ENCODE measurements at regions not wholly inside any gene's neighbourhood (a gene's known extent, or its start where the extent isn't known, plus 50 kb on each side); places are given as distances from the start of the nearest gene placed in this dataset.

DNA sequence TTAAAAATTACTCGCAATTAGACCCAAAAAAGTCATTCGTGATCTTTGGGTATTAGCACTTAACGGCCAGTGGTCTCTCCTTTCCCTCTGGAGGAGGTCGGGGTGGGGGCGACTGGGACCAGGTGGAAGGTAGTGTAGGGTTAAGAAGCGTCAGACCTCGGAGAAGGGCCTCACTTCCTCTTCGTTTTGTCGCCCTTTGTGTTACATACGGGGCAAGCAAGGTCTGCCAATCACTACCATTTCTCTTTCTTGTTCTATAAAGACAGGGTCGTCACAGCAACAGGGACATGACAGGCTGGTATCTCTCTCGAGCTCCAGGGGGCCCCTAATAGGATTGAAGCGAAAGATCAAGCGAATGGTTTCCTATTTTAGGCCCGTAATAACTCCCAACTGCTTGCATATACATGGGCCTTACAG is 136.6 kb downstream of the INSIG2 start:
- ATAC-seq (no peak), DNase-seq (no peak)
- H3K27ac ChIP-seq (ENCODE audit: low read length) = no peak overlapping the region
- peaks cover 2% of the 10 kb centered on the region for H3K4me1 ChIP-seq (ENCODE audit: control insufficient read depth, insufficient read depth, low read length)
- no peaks in the 10 kb centered on the region for H3K9me3 ChIP-seq (ENCODE audit: control insufficient read depth, low read length)
- 48% methylated on average over 15 of the region's 15 CpGs for WGBS
- intact Hi-C loops (cut with DNase I) = loop anchor here (5.0 to 10.0 kb wide), 2 partner anchors 630 to 632 kb away; no protein-coding TSS in a partner anchor
- H3K27me3 ChIP-seq (ENCODE audit: control insufficient read depth, insufficient read depth) = peaks cover 2% of the 10 kb centered on the region
- H3K4me3 ChIP-seq (ENCODE audit: low read length) = no peak overlapping the region

DNA sequence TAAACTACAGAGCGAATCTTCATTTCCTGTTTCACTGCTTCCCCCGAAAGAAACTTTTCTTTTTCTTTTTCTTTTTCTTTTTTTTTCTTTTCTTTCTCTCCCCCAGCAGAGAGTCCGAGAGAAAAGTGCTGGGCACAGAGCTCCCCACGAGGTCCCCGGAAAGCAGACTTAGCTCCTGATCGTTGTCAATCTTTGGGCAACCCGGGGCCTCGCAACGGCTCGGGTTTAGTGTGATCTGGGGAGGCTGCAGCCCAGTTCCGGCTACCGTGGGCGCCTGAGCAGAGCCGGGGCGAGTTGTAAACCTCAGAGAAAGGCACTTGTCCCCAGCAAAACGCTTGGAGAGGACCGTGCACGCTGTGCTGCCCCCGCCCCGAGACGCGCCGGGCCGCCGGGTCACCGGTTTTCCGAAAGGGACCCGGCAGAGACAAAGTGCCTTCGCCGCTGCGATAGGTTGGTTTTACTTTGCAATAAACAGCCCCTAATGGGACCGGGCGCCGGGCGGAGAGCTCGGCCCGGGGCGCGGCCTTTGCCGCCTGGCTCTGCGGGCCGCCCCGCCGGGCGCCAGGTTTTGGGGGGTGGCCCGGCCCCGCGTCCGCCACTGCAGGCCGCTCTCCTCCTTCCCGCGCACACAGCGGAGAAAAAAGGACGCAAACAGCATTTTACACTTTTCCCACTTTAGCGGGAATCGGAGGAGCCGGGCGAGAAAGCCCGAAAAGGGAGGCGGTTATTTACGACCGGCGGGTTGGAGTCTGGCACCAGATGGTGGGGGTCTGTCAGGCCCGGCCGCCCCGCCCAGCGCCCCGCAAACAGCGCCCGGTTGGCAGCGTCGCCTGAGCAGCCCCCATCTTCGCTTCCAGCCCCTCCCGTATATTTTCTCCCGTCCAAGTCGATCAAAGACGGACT is 136.0 kb downstream of the INSIG2 start:
- Histone ChIP-seq H3K27ac (ENCODE audit: low read length) (no peak overlapping the region), H3K4me1 (ENCODE audit: control insufficient read depth, insufficient read depth, low read length) (peaks cover 2% of the 10 kb centered on the region), H3K9me3 (ENCODE audit: control insufficient read depth, low read length) (no peaks in the 10 kb centered on the region), H3K27me3 (ENCODE audit: control insufficient read depth, insufficient read depth) (peaks cover 2% of the 10 kb centered on the region), H3K4me3 (ENCODE audit: low read length) (peak overlapping the region; percentile 50)
- DNase-seq = peak in 1 of 3 donors; percentile 49
- 5% methylated on average over 77 of the region's 77 CpGs for WGBS
- peak in 1 of 2 donors; percentile 26 for ATAC-seq
- intact Hi-C loops (cut with DNase I) = loop anchor here (5.0 to 10.0 kb wide), 2 partner anchors 631 to 633 kb away; no protein-coding TSS in a partner anchor

DNA sequence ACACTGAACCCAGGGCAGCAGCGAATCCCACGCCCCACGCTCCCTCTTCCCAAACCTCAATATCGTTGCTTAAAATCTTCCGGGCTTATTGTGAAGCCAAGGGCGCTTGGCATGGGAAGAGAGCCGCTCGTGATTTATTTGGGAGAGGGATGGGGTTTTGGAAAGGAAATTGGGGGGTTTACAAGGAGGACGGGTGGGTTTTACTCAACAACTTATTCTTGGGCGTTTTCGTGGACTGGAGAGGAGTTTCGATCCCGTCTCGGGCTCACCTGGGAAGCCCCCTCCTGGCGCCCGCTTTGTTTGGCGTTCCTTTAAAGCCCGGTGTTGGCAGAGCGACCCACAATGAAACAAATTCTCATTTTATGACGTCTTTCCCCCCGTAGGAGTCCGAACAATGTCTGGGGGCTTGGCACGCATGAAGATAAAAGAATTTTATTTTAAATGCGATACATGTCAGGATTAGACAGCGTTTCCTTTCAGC is 135.3 kb downstream of the INSIG2 start:
- peaks cover 2% of the 10 kb centered on the region for H3K27me3 ChIP-seq (ENCODE audit: control insufficient read depth, insufficient read depth)
- WGBS = 8% methylated on average over 25 of the region's 25 CpGs
- no peak overlapping the region for H3K27ac ChIP-seq (ENCODE audit: low read length)
- intact Hi-C loops (cut with DNase I) = loop anchor here (5.0 to 10.0 kb wide), 2 partner anchors 631 to 634 kb away; no protein-coding TSS in a partner anchor
- peak overlapping the region; percentile 50 for H3K4me3 ChIP-seq (ENCODE audit: low read length)
- DNase-seq (no peak), ATAC-seq (no peak)
- H3K9me3 ChIP-seq (ENCODE audit: control insufficient read depth, low read length) = no peaks in the 10 kb centered on the region
- H3K4me1 ChIP-seq (ENCODE audit: control insufficient read depth, insufficient read depth, low read length) = peaks cover 2% of the 10 kb centered on the region

DNA sequence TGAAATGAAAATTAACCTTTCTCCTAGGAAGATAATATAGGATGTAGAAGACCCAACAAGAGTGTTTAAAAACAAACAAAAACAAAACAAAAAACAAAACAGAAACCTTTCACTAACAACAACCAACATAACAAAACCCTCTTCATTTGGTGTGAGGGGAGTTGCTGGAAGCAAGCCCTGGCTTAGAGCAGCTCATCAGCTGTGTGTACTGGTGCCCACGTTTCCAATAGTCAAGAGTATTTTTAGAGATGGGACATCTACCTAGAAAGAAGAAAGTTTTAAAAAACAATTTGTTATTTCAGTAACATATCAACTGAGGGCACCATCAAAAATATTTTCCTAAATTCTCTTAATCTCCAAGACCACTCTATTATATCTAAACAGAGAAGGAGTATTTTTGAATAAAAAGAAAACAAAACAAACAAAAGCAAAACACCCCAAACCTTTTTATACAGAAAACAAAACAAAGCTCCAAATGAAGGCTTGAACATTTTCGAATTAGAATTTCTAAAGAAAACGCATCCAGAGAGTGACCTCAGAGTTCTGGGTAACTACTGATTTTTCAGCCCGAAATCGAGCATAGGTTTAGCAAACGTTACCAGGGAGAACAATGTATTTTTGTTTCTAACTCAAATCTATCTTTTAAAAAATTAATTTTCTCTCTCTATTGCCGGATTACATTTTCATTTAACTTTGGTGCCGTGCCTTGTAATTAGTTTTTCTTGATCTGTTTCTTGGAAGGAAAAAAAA is 134.6 kb downstream of the INSIG2 start:
- DNase-seq (no peak), ATAC-seq (no peak)
- Histone ChIP-seq H3K4me1 (ENCODE audit: control insufficient read depth, insufficient read depth, low read length) (peaks cover 2% of the 10 kb centered on the region), H3K27me3 (ENCODE audit: control insufficient read depth, insufficient read depth) (peaks cover 2% of the 10 kb centered on the region), H3K4me3 (ENCODE audit: low read length) (no peak overlapping the region), H3K27ac (ENCODE audit: low read length) (no peak overlapping the region), H3K9me3 (ENCODE audit: control insufficient read depth, low read length) (no peaks in the 10 kb centered on the region)
- 14% methylated on average over 8 of the region's 8 CpGs for WGBS
- intact Hi-C loops (cut with DNase I) = loop anchor here (5.0 to 10.0 kb wide), 2 partner anchors 632 to 634 kb away; no protein-coding TSS in a partner anchor

DNA sequence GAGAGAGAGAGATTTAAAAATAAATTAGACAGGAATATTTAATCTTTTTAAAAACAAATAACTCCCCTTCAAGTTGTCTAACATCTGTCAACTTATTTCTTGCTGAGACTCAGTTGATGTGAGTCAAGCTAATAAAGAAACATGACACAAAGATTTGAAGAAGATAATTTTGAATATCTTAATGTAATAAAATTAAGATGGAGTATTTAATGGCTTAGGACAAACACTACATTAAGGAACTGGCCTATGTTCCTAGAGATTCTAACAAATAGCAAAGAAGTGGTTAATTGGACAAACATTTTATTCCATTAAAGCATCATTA is 134.0 kb downstream of the INSIG2 start:
- Histone ChIP-seq H3K9me3 (ENCODE audit: control insufficient read depth, low read length) (no peaks in the 10 kb centered on the region), H3K27ac (ENCODE audit: low read length) (no peak overlapping the region), H3K27me3 (ENCODE audit: control insufficient read depth, insufficient read depth) (peaks cover 2% of the 10 kb centered on the region), H3K4me3 (ENCODE audit: low read length) (no peak overlapping the region), H3K4me1 (ENCODE audit: control insufficient read depth, insufficient read depth, low read length) (peaks cover 2% of the 10 kb centered on the region)
- DNase-seq (no peak), ATAC-seq (no peak)
- intact Hi-C loops (cut with DNase I) = loop anchor here (5.0 to 10.0 kb wide), 2 partner anchors 633 to 635 kb away; no protein-coding TSS in a partner anchor

DNA sequence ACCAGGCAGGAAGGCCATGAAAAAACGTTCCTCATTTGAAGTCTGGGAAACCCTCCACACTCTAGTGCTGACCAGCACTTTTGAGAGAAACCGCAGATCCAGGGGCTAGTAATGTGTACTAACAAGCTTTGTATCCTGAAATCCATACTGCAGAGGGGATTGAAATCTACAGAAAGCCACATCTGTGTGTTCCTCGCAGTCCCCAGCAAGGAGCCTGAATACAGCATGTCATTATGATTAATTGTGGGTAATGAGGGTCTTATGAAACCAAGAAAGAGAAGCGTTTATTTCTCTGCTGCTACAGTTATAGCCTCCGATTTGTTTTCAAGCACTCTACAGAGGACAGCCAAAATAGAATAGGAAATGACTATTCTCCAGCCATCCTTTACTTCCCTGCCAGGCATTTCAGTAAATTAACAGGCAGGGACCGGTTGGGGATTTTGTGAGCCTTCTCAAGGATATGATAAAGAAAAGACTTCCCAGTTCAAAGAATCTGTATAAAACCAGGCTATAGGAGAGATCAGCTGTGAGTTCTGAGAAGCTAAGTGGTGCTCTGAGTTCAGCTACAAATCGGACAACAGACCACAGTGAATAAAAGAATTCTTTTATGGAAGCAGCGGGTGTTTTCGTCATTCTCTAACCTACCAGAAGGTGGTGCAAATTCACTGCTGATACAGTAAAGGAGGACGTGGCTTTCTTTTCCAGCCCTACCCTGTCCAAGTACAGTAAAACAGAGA is 133.4 kb downstream of the INSIG2 start:
- 22% methylated on average over 10 of the region's 10 CpGs for WGBS
- DNase-seq = no peak

DNA sequence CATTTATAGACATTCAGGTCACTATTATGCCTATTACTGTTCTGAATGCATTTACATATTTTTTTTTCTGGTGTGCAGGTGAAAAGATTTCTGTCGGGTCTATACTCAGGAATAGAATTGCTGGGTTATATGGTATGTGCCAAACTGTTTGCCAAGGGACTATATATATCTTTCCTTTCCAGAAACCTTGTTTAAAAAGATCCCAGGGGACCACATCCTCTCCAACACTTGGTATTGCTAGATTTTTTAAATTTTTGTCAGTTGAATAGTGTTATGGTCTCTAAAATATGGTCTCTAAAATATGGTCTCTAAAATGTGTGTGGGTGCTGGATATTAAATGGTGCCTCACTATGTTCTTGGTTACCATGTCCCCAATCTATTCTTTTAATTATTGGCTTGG is 131.3 kb downstream of the INSIG2 start:
- peaks cover 2% of the 10 kb centered on the region for H3K4me1 ChIP-seq (ENCODE audit: control insufficient read depth, insufficient read depth, low read length)
- H3K9me3 ChIP-seq (ENCODE audit: control insufficient read depth, low read length) = no peaks in the 10 kb centered on the region
- peaks cover 6% of the 10 kb centered on the region for H3K27me3 ChIP-seq (ENCODE audit: control insufficient read depth, insufficient read depth)
- intact Hi-C loops (cut with DNase I) = loop anchor here (5.0 to 10.0 kb wide), 2 partner anchors 635 to 638 kb away; no protein-coding TSS in a partner anchor
- DNase-seq (no peak), ATAC-seq (no peak)
- no peak overlapping the region for H3K4me3 ChIP-seq (ENCODE audit: low read length)
- 59% methylated on average over 1 of the region's 1 CpG for whole genome bisulfite sequencing
- H3K27ac ChIP-seq (ENCODE audit: low read length) = no peak overlapping the region

More for the DNA sequence above, 133.4 kb downstream of the INSIG2 start:
- Histone ChIP-seq H3K9me3 (ENCODE audit: control insufficient read depth, low read length) (no peaks in the 10 kb centered on the region), H3K27ac (ENCODE audit: low read length) (no peak overlapping the region), H3K27me3 (ENCODE audit: control insufficient read depth, insufficient read depth) (peaks cover 2% of the 10 kb centered on the region), H3K4me1 (ENCODE audit: control insufficient read depth, insufficient read depth, low read length) (peaks cover 2% of the 10 kb centered on the region), H3K4me3 (ENCODE audit: low read length) (no peak overlapping the region)
- intact Hi-C loops (cut with DNase I) = loop anchor here (5.0 to 10.0 kb wide), 2 partner anchors 633 to 636 kb away; no protein-coding TSS in a partner anchor
- peak; percentile 69 to 84 for ATAC-seq

DNA sequence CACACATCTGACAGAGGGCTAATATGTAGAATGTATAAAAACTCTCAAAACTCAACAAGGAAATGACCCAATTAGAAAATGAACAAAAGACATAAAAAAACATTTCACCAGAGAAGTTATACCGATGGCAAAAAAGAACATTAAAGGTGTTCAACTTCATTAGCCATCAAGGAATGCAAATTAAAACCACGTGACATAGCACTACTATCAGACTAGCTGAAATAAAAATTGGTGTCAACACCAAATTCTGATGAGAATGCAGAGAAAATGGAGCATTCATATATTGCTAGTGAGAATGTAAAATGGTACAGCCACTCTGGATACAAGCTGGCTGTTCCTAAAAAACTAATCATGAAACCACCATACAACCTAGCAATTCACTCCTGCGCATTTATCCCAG is 128.0 kb downstream of the INSIG2 start:
- ATAC-seq (no peak), DNase-seq (no peak)
- H3K9me3 ChIP-seq (ENCODE audit: control insufficient read depth, low read length) = no peaks in the 10 kb centered on the region
- WGBS = 81% methylated on average over 3 of the region's 3 CpGs
- H3K4me3 ChIP-seq (ENCODE audit: low read length) = no peak overlapping the region
- H3K27me3 ChIP-seq (ENCODE audit: control insufficient read depth, insufficient read depth) = peaks cover 6% of the 10 kb centered on the region
- H3K27ac ChIP-seq (ENCODE audit: low read length) = no peak overlapping the region
- no peaks in the 10 kb centered on the region for H3K4me1 ChIP-seq (ENCODE audit: control insufficient read depth, insufficient read depth, low read length)
- intact Hi-C loops (cut with DNase I) = no loop called here

DNA sequence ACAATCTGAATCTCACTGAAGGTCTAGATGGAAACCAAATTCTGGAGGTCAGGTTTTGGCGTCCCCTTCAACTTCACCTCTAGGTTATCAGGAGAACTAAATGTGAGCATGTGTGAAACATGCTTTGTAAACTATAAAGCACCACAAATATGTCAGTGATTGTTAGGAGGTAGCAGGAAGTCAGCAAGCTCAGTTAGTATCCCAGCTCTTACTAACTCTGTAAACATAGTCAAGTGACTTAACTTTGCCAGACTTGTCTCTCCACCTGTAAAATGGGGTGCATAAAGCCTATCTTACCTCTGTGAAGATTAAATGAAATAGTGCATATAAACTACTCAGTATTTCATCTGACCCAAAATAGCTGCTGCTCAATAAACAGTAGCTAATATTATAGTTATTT is 121.5 kb downstream of the INSIG2 start:
- Histone ChIP-seq H3K9me3 (ENCODE audit: control insufficient read depth, low read length) (no peaks in the 10 kb centered on the region), H3K4me3 (ENCODE audit: low read length) (no peak overlapping the region), H3K27ac (ENCODE audit: low read length) (no peak overlapping the region), H3K27me3 (ENCODE audit: control insufficient read depth, insufficient read depth) (no peaks in the 10 kb centered on the region), H3K4me1 (ENCODE audit: control insufficient read depth, insufficient read depth, low read length) (no peaks in the 10 kb centered on the region)
- 74% methylated on average over 1 of the region's 1 CpG for WGBS
- no peak for DNase-seq
- no peak for ATAC-seq
- intact Hi-C loops (cut with DNase I) = no loop called here

DNA sequence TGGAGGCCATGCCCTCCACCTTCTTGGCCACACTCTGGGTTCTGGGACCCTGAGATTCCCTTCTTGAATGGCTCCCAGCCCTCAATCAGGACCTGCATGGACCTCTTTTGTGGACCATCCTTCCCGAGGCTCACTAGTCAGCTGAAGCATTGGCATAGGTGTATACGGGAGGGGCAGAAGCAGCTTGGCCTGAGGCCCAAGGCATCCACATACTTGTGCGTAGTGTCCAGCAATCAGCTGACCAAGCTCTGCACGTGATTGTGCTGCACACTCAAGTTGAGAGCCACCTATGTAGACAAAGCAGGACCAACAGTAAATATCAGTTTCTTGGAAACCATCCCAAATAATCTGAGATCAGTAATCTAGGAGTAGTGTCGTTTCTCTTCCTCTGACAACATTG is 119.6 kb downstream of the INSIG2 start:
- Histone ChIP-seq H3K27me3 (ENCODE audit: control insufficient read depth, insufficient read depth) (no peaks in the 10 kb centered on the region), H3K4me1 (ENCODE audit: control insufficient read depth, insufficient read depth, low read length) (no peaks in the 10 kb centered on the region), H3K9me3 (ENCODE audit: control insufficient read depth, low read length) (no peaks in the 10 kb centered on the region), H3K4me3 (ENCODE audit: low read length) (no peak overlapping the region), H3K27ac (ENCODE audit: low read length) (no peak overlapping the region)
- intact Hi-C loops (cut with DNase I) = no loop called here
- ATAC-seq (no peak), DNase-seq (no peak)
- WGBS = 60% methylated on average over 5 of the region's 5 CpGs

Data from right cardiac atrium (tissue), 5 donors.